Stimulated activated naive CD8-positive, alpha-beta T cell treated with anti-CD3 and anti-CD28 coated beads, Interleukin-15, amount 100 ng/mL, for 72 hours (primary cell): ENCODE measurements at regions not wholly inside any gene's neighbourhood (a gene's known extent, or its start where the extent isn't known, plus 50 kb on each side); places are given as distances from the start of the nearest gene placed in this dataset.
"Not testable (repeated sequence)": the region's sequence is repeated elsewhere in the genome, so short reads cannot be mapped to it uniquely, and the experiment has no call there.

ENCODE experiments used
- ATAC-seq: fragments of 150-1000 bp; cut with Tn5 transposase; 2 replicates; pipeline ENCODE4 v1.10.0; 2021; ENCODE audit warnings: mild to moderate bottlenecking, moderate library complexity
- DNase-seq, 2 donors: peaks; one replicate each; pipeline ENCODE4 v3.0.0; 2021 to 2022
- H3K27ac Mint-ChIP-seq, 2 donors: one replicate each; pipeline ENCODE4 v1.8.0; 2022; ENCODE audit warnings: mild to moderate bottlenecking in 2 of 2, mixed read lengths in 2 of 2, moderate library complexity in 2 of 2
- H3K27me3 Mint-ChIP-seq: one replicate; pipeline ENCODE4 v1.8.0; 2022; ENCODE audit warnings: mixed read lengths
- H3K4me1 Mint-ChIP-seq: one replicate; pipeline ENCODE4 v1.8.0; 2022; ENCODE audit warnings: mild to moderate bottlenecking, mixed read lengths
- H3K4me3 Mint-ChIP-seq, 2 donors: one replicate each; pipeline ENCODE4 v1.8.0; 2022; ENCODE audit warnings: mild to moderate bottlenecking in 2 of 2, mixed read lengths in 2 of 2, moderate library complexity in 1 of 2
- H3K9me3 Mint-ChIP-seq, 2 donors: one replicate each; pipeline ENCODE4 v1.8.0; 2022; ENCODE audit warnings: mixed read lengths in 2 of 2

DNA sequence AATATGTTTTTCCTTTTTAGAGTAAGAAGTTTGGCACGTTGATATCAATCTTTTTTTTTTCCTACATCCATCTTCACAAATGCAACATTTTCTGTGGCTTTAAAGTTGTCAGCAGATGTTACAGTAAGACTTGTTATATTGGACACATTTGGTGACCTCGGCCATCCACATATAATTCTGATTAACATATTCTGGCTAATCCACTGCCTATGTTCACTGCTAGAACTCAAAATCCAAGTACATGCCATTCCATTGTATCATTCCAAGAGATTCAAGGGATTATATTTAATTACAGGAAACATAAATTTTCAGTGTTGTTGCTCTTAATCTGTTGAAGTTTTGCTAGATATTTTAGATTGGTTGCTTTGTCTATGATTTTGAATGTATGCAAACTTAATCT is 367.6 kb downstream of the TENT5A start:
- Mint-ChIP-seq H3K9me3 (peaks cover 0 to 7% of the 10 kb centered on the region in 2 donors), H3K27me3 (no peaks in the 10 kb centered on the region), H3K27ac (no peak overlapping the region), H3K4me1 (no peaks in the 10 kb centered on the region), H3K4me3 (no peak overlapping the region)
- ATAC-seq (no peak), DNase-seq (no peak)

DNA sequence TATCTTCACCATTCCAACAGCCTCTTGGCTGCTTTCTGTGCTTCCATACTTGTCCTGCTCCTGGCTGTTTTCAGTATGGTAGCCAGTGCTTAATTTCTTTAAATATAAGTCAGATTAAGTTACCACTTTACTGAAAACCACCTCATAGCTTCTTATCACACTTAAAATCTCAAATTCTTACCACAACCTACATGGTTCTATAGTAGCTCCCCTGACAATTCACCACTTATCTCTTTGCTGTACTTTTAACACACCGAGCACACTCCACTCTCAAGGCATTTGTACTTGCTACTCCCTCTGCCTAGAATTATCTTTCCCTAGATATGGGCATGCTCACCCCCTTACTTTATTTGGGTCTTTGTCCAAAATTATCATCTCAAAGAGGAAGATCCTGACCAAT is 369.0 kb downstream of the TENT5A start:
- ATAC-seq = no peak
- no peak overlapping the region for H3K27ac Mint-ChIP-seq

DNA sequence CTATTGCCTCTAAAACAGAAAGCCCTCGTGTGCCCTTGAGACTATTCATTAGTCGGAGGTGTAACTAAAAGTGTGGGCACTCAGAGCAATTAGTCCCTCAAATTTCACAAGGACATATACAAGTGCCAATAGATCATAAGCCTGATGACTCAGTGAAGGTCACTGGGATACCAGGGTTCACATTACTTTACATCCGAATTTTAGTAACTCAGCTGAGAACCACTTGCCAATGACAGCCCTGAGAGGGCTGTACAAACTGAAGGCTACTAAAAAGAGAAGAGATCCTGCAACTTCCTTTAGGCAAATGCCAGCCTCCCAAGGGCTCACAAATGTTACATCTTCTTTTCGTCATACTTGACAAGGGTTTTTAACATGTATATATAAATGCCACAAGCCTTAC is 369.6 kb downstream of the TENT5A start:
- ATAC-seq (no peak), DNase-seq (no peak)
- Mint-ChIP-seq H3K9me3 (peaks cover 5 to 14% of the 10 kb centered on the region in 2 donors), H3K4me3 (no peak overlapping the region), H3K27me3 (no peaks in the 10 kb centered on the region), H3K4me1 (no peaks in the 10 kb centered on the region), H3K27ac (no peak overlapping the region)

More for the DNA sequence above, 369.0 kb downstream of the TENT5A start:
- Mint-ChIP-seq H3K9me3 (peaks cover 0 to 7% of the 10 kb centered on the region in 2 donors), H3K4me1 (no peaks in the 10 kb centered on the region), H3K27me3 (no peaks in the 10 kb centered on the region), H3K4me3 (no peak overlapping the region)
- DNase-seq = no peak

DNA sequence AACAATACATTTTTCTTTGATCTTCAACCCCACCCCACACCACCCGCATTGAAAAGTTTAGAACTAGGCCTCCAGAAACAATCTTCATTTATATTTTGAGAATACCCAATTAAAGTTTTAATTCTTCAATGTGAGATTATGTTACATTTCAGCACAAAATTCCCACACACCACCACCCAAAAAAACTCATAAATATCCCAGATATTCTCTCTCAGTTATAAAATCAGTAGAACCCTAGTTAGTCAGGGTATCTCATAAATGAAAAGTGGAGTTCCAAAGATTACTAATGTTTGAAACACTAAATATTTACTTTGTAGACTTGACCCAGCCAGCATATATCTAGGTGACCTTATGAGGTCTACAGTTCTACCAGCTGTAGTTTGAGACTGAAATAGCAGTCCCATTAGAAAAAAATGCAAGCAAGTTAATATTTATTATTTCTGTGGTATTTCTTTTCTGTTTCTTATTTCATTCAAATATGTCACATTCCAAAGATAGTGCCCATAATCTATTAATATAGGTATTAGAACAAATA is 371.0 kb downstream of the TENT5A start:
- Mint-ChIP-seq H3K27ac (no peak overlapping the region), H3K4me1 (no peaks in the 10 kb centered on the region)
- ATAC-seq = no peak

DNA sequence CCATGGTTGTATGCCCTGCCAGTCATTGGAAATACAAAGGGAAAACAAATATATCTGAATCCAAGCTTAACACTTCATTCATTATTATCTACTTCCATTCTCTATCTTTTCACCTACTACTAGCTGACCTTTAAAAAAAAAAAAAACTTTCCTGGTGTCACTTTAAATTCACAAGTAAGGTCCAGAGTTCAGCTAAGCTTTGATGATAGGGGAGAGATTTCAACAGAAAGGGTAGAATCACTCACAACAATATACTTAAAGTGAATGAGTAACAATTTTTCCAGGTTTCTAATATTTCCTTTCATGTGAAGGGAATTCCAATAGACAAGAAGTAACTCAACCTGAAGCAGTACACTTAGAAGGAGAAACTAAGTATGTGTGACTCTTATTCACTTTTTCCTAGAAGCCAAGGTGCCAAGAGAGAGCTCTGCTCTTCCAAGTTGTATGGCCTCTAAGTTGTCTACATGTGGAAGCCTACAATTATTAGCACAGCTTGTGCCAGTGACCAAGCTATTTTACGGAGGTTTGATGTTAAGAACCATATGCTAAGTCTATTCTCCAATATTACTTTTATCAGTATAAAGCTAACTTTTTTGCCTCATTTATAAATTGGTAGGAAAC is 371.7 kb downstream of the TENT5A start:
- Mint-ChIP-seq H3K27ac (no peak overlapping the region), H3K9me3 (peaks cover 9 to 16% of the 10 kb centered on the region in 2 donors), H3K4me3 (no peak overlapping the region), H3K4me1 (no peaks in the 10 kb centered on the region), H3K27me3 (no peaks in the 10 kb centered on the region)
- DNase-seq = no peak
- ATAC-seq = no peak

More for the DNA sequence above, 371.0 kb downstream of the TENT5A start:
- Mint-ChIP-seq H3K4me3 (no peak overlapping the region), H3K9me3 (peaks cover 9 to 16% of the 10 kb centered on the region in 2 donors), H3K27me3 (no peaks in the 10 kb centered on the region)
- no peak for DNase-seq

DNA sequence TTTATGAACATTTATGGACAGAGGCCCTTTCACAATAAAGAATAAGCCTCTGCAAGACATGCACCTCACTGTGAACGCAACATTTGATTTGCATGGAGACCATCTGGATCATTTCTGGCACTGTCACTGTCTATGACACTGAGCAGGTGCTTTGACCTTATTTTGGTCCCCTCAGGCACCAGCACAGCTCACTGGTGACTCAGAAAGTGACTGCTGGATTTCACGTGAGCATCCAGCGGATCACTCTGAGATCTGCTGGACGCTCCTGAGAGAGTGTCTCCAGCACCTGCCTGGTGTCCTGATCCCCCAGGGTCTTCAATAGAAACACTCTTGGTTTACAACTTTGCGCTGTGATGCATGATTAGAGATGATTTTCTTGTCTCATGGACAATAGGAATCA is 375.7 kb downstream of the TENT5A start:
- H3K27me3 Mint-ChIP-seq = no peaks in the 10 kb centered on the region
- H3K4me1 Mint-ChIP-seq = no peaks in the 10 kb centered on the region
- ATAC-seq (no peak), DNase-seq (no peak)
- no peak overlapping the region for H3K4me3 Mint-ChIP-seq
- H3K9me3 Mint-ChIP-seq = peaks cover 9 to 11% of the 10 kb centered on the region in 2 donors
- no peak overlapping the region for H3K27ac Mint-ChIP-seq

DNA sequence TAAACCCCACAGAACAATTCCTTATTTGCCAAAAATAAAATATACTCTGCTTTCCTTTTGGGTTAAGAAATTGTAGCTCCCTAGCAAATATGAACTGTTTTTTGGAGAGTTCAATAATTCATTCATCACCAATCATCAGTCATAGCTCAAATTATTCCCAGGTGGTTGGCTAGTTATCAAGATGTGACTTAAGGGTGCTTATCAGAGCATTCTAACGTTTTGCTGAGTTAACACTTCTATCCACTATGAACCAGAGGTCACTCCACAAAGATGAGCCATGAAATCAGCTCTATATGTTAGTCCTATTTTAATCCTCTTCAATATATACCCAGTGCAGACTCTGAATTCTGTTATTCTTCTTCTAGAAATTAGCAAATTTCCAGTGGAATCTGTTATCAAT is 379.1 kb downstream of the TENT5A start:
- Mint-ChIP-seq H3K27me3 (no peaks in the 10 kb centered on the region), H3K4me1 (no peaks in the 10 kb centered on the region), H3K9me3 (peaks cover 8 to 9% of the 10 kb centered on the region in 2 donors), H3K27ac (no peak overlapping the region), H3K4me3 (no peak overlapping the region)
- DNase-seq (no peak), ATAC-seq (no peak)

DNA sequence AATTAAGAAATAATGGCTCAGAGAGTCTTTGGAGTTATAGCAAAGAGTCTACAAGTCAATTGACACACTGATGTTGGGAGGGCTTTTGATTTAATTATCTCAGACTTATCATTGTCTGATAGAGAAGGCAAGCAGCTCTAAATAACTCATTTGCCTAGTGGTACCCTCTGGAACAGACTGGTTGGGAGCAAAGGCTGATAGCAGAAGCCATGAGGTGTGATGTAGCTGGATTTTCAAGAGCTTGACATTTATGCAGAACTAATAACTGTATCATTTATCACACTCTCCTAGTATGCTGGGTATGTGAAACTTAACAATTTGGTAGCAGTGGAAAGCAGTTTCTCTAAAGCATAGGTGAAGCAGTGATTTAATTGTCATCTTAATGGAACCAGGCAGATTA is 380.6 kb downstream of the TENT5A start:
- Mint-ChIP-seq H3K27ac (no peak overlapping the region), H3K4me3 (no peak overlapping the region)
- no peak for DNase-seq

DNA sequence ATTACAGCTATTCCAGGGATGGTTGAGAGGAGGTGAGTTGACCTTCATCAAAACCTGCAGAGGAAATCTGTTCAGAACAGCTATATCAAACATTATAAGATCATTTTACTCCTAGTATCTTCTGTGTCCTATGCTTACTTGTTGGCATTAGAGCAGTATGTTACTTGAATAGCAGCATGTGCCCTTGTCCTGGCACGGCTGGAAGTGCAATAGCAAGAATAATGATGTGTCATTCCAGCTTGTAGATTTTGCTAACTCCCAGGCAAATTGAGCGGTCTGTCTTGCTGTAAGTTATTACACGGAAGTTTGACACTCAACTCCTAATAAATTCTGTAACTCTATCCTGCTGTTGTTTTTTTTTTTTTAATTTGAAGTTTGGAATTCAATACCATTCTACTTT is 385.5 kb downstream of the TENT5A start:
- no peaks in the 10 kb centered on the region for H3K9me3 Mint-ChIP-seq

More for the DNA sequence above, 380.6 kb downstream of the TENT5A start:
- ATAC-seq = no peak
- no peaks in the 10 kb centered on the region for H3K27me3 Mint-ChIP-seq
- H3K9me3 Mint-ChIP-seq = no peaks in the 10 kb centered on the region
- H3K4me1 Mint-ChIP-seq = no peaks in the 10 kb centered on the region

DNA sequence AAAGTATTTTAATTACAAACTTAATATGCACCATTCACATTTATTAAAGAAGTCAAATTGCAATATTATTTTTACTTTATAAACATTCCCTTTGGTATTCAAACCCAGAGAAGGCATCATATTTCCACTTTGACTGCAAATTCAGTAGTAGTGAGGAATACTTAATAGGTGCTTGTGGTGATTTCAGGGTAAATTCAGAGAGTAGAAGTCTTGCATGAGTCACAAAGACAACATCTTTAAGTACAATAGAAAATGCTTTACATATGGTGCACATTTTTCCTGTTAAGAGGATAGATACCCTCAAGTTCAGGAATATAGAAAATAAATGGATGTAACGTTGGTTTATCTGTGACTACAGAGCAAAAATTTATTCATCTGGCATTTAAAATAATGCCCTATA is 390.2 kb downstream of the TENT5A start:
- no peaks in the 10 kb centered on the region for H3K9me3 Mint-ChIP-seq
- no peak overlapping the region for H3K4me3 Mint-ChIP-seq
- no peaks in the 10 kb centered on the region for H3K27me3 Mint-ChIP-seq
- no peak overlapping the region for H3K27ac Mint-ChIP-seq
- DNase-seq (no peak), ATAC-seq (no peak)
- no peaks in the 10 kb centered on the region for H3K4me1 Mint-ChIP-seq

More for the DNA sequence above, 385.5 kb downstream of the TENT5A start:
- DNase-seq (no peak), ATAC-seq (no peak)
- Mint-ChIP-seq H3K4me1 (no peaks in the 10 kb centered on the region), H3K27me3 (no peaks in the 10 kb centered on the region), H3K27ac (no peak overlapping the region), H3K4me3 (no peak overlapping the region)

DNA sequence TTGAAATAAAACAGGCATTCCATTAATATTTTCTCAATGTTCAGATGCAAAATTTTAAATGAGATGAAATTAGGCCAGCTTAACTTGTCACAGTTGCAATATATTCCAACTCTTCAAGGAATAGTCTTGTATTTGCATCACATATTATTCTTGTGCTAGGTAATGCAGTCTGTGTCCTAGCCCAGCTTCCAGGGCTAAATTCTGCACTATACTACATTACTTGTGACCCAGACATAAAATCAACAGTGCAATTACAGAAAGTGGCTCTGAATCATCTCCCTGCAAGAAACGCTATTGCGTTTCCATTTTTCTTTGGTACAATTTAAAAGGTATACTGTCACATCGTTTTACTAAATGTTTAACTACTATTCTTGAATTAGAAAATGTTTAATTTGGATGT is 399.2 kb downstream of the TENT5A start:
- no peak for DNase-seq
- no peaks in the 10 kb centered on the region for H3K27me3 Mint-ChIP-seq
- no peak overlapping the region for H3K4me3 Mint-ChIP-seq
- H3K9me3 Mint-ChIP-seq = peaks cover 0 to 25% of the 10 kb centered on the region in 2 donors
- no peak overlapping the region for H3K27ac Mint-ChIP-seq
- no peaks in the 10 kb centered on the region for H3K4me1 Mint-ChIP-seq
- ATAC-seq = no peak

DNA sequence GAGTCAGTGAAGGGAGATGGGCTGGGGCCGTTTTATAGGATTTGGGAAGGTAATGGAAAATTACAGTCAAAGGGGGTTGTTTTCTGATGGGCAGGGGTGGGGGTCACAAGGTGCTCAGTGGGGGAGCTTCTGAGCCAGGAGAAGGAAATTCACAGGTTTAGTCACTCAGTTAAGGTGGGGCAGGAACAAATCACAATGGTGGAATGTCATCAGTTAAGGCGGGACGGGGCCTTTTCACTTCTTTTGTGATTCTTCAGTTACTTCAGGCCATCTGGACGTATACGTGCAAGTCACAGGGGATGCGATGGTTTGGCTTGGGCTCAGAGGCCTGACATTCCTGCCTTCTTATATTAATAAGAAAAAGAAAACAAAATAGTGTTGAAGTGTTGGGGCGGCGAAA is 408.5 kb downstream of the TENT5A start:
- H3K4me3 Mint-ChIP-seq, H3K27ac Mint-ChIP-seq, H3K27me3 Mint-ChIP-seq: not testable (repeated sequence)

DNA sequence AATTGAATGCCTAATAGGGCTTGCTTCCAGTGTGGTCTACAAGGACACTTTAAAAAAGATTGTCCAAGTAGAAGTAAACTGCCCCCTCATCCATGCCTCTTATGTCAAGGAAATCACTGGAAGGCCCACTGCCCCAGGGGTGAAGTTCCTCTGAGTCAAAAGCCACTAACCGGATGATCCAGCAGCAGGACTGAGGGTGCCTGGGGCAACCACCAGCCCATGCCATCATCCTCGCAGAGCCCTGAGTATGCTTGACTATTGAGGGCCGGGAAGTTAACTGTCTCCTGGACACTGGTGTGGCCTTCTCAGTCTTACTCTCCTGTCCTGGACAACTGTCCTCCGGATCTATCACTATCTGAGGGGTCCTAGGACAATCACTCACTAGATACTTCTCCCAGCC is 411.5 kb downstream of the TENT5A start:
- DNase-seq (no peak), ATAC-seq (no peak)
- Mint-ChIP-seq H3K27me3 (no peaks in the 10 kb centered on the region), H3K9me3 (peaks cover 11 to 28% of the 10 kb centered on the region in 2 donors), H3K27ac (no peak overlapping the region), H3K4me1 (no peaks in the 10 kb centered on the region), H3K4me3 (no peak overlapping the region)

More for the DNA sequence above, 408.5 kb downstream of the TENT5A start:
- H3K9me3 Mint-ChIP-seq = peaks cover 6 to 18% of the 10 kb centered on the region in 2 donors
- not testable (repeated sequence) for ATAC-seq, DNase-seq, H3K4me1 Mint-ChIP-seq

DNA sequence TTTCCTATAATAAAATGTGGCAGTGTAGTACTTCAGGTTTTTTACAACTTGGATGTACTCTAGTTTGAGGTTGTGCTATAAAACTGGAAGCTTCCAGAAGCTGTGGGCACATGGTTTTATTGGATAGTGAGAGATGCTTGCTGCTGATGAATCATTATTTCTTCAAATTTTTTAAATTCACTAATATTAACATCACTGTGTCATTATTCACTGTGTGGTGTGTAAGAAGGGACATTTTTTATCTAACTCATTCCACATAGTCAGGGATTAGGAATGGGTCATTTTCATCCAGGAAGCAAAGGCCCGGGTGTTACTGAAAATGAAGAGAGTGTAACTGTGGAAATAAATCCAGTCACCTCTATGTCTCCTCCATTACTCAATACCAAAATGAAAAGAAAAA is 421.0 kb downstream of the TENT5A start:
- H3K27me3 Mint-ChIP-seq = no peaks in the 10 kb centered on the region
- H3K4me1 Mint-ChIP-seq = no peaks in the 10 kb centered on the region
- H3K27ac Mint-ChIP-seq = no peak overlapping the region
- ATAC-seq (no peak), DNase-seq (no peak)
- no peak overlapping the region for H3K4me3 Mint-ChIP-seq
- peaks cover 0 to 6% of the 10 kb centered on the region in 2 donors for H3K9me3 Mint-ChIP-seq

DNA sequence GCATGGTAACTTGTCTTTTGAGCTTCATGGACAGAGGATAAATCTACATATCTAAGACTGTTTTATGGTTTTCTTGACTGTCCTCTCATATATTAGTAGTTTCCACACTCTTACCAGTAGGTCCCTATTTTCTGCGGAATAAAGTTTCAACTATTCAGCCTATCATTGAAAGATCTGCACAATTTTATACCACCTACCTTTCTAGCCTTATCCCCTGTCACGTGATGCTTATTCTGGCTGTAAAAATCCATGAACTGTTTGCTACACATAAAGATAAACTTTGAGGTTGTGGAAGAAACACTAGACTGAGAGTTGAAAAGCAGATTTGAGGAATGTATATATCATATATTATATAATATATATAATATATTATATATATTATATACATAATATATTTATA is 423.8 kb downstream of the TENT5A start:
- no peaks in the 10 kb centered on the region for H3K4me1 Mint-ChIP-seq

DNA sequence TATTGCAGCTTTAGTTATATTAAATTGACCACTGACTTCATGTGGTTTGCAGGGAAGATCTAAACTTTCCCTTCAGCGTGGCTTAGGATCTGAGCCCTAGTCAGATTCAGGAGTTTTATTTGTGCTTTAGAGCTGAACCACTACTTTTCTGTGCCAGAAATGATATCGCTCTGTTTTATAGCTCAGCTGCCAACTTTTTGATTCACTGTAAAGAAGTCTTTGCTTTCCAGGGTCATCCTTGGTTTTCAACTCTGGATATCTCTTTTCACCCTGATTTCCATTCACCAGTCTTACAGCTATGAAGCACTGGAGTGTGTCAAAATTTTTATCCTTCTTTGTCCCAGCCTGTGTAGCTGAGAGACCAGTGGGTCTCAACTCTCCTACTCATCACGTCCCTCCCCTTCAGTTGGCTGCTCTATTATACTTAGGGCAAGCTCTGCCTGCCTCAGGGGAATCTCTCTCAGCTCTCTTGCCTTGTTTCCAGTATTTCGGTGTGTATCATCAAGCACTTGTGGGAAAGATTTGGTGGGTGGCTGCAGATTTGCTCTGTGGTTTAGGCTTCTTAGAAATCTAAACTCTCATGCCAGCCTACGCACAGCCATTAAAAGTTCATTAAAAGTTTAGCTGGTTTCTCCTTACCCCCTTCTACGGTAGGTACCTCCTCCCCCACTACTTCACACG is 425.5 kb downstream of the TENT5A start:
- Mint-ChIP-seq H3K27ac (no peak overlapping the region), H3K4me1 (no peaks in the 10 kb centered on the region), H3K4me3 (no peak overlapping the region), H3K9me3 (peaks cover 0 to 6% of the 10 kb centered on the region in 2 donors), H3K27me3 (no peaks in the 10 kb centered on the region)
- no peak for ATAC-seq
- no peak for DNase-seq

More for the DNA sequence above, 423.8 kb downstream of the TENT5A start:
- Mint-ChIP-seq H3K27me3 (no peaks in the 10 kb centered on the region), H3K4me3 (no peak overlapping the region), H3K9me3 (peaks cover 0 to 6% of the 10 kb centered on the region in 2 donors), H3K27ac (no peak overlapping the region)
- ATAC-seq (no peak), DNase-seq (no peak)
